Thyroid gland (tissue), 4 donors: ENCODE measurements at regions not wholly inside any gene's neighbourhood (a gene's known extent, or its start where the extent isn't known, plus 50 kb on each side); places are given as distances from the start of the nearest gene placed in this dataset.

ENCODE experiments used
- CTCF ChIP-seq, 6 experiments: fragments of 200-600 bp in 3 of 6; fragments of 450-650 bp in 3 of 6; sonication (generic) in 3 of 6; IDR thresholded peaks; one replicate each; pipeline ENCODE4 v1.5.1; 2016 to 2019; ENCODE audit warnings: antibody characterized with exemption in 6 of 6, mild to moderate bottlenecking in 2 of 6, inconsistent platforms in 1 of 6, moderate library complexity in 1 of 6
- POLR2A ChIP-seq, 2 donors: fragments of 450-650 bp; IDR thresholded peaks; one replicate each; pipeline ENCODE4 v1.6.1; 2017; ENCODE audit warnings: antibody characterized with exemption in 2 of 2, mild to moderate bottlenecking in 2 of 2, moderate library complexity in 1 of 2

- TF ChIP-seq CTCF (IDR thresholded peaks at IDR 0.05) (peak in 2 of 6 experiments; percentile 3 to 5), POLR2A (IDR thresholded peaks at IDR 0.05) (no peak)
Measured at GRCh38 chr5:171630350-171631065, 155.1 kb upstream of the SMIM23 start.
